Left renal cortex interstitium (tissue), 4 donors: ENCODE measurements at regions not wholly inside any gene's neighbourhood (a gene's known extent, or its start where the extent isn't known, plus 50 kb on each side); places are given as distances from the start of the nearest gene placed in this dataset.

Experiments
- DNase-seq, 4 donors: peaks; one replicate each; pipeline ENCODE4 v3.0.0-alpha.2; 2013; ENCODE audit warnings: low read depth in 4 of 4, low spot score in 2 of 4, missing footprints in 1 of 4

DNA sequence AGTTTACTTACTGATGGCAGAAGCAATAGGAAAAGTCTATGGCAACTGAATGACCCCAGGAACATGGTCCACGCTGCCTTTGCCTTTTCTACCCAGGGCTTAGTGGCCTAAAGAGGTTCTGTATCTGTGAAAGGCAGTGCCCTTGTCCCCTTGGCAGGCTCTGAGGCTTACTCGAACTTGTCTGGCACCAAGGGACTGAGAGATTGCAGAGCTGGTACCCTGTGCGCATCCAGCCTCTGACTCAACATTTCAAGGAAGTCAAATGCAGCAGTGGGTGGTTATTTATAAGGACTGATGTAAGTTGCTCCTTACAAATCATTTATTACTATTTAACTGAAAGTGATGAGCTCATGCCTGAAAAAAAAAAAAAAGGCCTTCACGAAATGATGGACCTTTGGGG, 299.9 kb upstream of the MYOCD start:
- DNase-seq = no peak

DNA sequence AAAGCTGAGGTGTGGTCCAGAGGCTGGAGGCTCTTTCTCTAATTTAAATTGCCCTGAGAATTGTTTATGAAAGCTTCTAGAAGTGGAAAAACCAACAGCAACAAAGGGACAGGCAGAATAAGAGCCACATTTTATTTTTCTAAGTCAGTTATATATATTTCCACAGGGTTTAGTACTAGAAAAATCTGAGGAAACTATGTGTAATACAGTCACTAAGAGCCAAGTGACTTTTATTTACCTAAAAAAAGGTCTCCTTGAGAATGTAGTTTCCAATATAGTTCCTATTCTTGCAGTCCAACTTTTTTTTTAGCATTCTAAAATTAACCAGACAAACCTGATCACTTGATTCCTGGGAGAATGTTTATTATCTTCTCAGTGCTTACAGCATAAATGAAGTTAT, 296.6 kb upstream of the MYOCD start:
- DNase-seq = no peak

DNA sequence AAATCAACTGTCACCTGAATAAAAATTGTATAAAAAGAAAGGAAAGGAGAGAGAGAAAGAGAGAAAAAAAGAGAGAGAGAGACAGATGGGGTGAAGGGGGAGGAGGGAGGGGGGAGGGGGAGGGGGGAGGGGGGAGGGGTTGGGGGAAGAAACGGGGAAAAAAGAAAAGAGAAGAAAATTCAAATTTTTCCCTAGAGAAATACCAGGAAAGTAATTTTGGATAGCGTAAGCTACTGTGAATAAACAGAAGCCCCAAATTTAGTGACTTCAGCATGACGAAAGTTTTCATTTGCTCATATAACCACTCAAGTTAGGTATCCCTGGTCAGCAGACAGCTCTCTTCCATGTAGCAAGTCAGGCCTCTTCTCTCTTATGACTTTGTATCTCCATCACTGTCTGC, 289.4 kb upstream of the MYOCD start:
- DNase-seq = no peak

DNA sequence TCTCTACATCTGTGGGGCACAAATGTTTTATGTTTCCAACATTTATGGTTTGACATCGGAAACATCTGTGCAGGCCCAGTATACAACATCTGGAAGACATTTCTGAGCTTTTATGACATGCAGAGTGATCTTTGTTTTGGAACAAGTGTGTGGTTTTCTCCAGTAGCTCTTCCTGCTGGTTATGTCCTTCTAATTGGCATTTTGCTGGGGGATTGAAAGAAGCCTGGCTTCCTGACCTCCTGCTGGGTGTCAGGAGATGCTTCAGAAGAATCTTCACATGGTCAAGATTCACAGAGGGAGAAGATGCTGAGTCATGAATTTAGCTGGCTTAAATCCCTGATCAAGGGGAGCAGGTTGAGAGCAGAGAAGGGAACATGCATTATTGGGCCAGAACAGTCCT, 279.5 kb upstream of the MYOCD start:
- DNase-seq = no peak

DNA sequence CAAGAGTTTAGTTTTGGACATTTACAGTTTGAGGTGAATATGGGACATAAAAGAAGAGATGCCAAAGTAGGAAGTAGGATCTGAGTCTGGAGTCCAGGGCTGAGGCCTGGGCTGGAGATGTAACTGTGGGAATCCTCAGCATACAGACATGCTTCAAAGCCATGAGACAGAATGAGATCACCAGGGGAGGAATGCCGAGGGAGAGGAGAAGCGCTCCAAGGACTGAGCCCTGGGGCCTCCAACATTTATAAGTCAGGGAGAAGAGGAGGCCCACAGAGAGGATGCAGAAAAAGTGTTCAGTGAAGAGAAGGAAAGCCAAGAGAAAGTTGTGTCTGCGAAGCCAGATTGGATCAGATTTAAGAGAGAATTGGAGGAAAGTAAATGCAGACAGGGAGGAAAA, 277.5 kb upstream of the MYOCD start:
- no peak for DNase-seq

DNA sequence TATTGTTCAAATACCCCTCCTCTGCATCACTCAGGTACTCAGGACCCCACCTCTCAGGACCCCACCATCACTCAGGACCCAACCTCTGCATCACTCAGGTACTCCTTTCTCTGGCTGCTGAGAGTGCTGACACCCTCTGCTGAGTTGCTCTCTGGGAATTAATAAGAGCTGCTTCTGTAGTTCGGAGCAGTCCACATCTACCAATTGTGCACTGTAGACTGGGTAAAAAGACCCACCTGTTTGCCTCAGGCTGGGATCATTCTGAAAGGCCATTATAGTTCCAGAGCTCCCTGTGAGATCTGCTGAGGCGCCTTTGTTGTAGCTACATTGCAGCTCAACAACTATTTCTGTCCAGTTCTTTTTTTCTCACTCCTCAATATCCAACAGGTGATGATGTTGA, 276.3 kb upstream of the MYOCD start:
- no peak for DNase-seq

DNA sequence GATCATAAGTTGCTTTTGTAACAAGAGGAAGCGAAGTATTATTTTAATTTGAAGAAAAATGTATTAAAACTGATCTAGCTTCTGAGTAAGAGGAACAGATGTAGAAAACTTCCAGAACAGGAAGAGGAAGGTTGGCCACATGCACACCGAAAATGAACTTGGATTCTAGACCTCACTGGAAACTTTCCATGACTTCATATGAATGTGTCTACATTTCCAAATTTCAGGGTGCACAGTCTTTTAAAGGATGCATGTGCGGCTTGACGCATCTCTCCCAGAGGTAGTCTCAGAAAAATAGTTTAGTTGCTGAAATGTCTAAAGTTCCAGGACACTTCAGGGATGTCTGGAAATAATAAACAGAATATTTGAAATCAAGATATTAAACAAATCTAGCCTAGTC, 275.1 kb upstream of the MYOCD start:
- DNase-seq = no peak

DNA sequence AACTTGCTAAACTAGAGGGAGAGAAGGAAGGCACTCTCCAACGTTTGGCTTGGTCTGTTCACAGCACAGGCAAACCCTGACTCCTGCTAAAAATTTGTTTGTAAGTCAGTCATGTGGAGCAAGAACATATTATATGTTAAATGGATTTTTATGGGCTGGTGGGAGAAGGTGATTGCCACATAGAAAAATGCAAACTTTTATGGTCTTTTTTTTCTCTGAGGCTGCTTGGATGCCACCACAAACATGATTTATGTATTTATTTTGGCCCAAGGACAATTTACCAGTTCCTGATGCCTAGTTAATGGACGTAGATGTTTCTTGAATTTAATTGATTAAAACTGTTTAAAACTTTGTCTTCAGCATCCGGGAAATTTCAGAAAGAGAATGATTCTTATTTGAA, 274.2 kb upstream of the MYOCD start:
- DNase-seq = no peak

DNA sequence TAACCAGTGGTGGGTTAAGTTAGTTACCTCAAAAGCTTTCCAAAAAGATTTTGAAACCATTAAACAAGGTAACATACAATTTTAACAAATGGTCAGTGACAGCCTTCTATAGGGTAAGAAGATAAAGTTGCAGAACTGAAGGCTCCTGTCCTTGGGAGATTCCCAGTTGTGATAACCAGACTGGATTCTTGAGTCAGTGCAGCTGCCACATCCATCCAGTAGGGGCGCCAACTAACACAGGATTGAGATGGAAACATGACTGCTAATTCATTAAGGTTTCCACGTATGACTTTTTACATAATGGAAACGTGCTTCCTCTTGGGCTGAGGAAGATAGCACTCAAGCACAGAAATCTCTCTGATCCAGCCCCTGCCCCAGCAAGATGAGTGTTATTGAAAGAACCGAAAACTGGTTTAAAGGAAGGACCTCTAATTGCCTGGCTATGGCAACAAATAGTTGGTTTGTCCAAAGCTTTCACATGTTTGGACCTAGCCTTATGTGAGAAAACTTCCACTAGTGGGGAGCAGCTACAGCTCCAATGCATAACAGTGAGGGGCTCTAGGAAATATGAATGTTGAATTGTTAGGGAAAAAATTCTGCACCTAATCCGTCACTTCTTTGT, 269.8 kb upstream of the MYOCD start:
- no peak for DNase-seq

DNA sequence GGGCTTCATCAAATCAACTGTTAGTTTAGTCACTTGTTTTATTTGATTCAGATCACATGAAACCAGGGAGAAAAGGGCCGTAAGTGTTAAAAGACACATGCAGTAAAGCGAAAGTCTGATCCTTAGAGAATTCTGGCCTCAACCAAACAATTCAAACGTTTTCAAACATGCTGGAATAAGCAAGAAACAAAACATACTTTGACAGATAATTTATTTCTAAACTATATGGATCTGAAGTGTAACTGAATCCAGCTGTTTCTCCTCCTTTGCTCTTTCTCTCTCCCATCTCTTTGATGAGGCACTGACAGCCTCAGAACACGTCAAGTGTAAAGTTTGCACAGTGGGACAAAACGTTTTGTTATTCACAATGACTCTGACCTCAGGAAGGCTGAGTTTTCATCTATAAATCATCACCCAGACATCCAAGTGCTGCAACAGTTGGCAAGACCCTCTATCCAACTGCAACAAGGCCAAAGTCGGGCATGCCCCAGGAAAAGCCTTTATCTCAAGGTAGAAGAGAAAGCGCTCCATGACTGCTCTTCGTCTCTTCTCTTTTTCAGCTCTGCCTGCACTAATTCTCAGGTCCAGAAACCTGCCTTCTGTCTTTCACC, 267.1 kb upstream of the MYOCD start:
- no peak for DNase-seq

DNA sequence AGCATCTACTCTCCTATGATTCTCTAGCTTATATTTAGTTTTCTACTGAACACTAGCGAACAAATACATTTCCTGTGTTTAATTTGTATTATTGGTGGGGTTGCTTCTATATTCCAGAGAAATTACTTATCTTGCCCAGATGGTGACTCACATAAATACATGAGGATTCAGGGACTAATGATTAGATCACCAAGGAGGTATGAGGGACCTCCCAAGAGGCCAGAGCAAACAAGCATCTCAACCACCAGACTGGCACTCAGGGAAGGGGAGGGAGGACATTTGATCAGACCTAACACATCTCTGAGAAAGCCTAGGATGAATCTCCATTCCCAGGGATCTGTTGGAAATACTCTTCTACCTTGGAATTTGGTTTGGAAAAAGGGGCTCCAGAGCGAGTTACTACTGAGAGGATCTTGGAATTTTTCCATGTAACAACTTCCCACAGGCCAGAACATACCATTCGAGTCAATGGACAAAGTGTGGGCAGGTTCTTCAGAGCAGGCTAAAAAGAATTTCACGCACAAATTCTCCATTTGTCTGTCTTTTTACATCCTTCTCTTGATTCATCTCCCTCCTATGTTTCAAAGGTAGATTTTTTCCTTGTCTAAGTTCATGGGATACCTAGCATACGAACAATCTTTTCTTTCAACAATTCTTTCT, 262.6 kb upstream of the MYOCD start:
- no peak for DNase-seq

DNA sequence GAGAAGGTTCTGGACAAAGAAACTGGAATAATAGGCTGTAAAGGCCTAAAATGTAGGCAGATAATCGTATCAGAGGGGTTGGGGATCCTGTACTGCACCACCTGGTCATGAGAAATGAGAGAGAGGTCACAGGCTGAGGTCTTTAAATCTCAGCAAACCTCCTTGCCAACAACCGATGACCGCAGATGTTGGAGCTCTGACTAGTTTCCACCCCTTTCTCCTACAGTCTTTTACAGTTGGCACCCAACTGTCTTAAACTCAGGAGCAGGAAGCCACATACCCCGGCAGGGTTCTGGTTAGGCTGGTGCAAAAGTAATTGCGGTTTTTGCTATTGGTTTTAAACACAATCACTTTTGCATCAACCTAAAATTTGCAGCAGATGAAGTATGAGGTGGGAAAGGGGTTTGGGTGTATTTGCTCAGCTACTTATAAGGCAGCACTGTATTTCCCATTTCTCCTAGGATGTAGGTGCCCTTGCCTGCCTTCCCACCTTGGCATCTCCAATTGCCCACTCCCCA, 261.8 kb upstream of the MYOCD start:
- no peak for DNase-seq

DNA sequence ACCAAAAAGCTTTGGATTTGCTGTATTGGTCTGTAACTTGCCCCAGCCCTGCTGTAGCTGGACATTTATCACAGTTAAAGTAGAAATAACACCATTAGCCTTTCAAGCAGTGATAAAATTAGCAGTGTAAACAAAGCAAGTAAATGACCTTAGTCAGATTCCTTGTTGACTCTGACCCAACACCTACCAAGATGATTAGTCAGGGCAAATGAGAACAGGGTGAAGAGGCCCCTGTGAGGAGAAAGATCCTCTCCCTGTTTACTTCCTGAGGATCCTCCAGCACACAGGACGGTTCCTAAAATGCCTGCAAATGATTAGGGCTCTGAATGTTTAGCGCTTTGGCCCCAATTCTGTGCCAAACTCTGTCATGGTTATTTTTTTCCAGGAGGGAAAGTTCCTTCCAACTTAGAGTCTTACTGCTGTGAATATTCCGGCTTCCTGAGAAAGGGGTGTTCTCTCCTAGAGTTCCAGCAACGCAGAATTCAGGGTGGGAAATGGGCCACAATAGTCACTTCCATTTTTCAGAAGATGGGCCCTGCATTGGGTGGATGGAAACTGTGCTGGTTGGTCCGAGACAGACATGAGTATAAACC, 259.0 kb upstream of the MYOCD start:
- DNase-seq = no peak

DNA sequence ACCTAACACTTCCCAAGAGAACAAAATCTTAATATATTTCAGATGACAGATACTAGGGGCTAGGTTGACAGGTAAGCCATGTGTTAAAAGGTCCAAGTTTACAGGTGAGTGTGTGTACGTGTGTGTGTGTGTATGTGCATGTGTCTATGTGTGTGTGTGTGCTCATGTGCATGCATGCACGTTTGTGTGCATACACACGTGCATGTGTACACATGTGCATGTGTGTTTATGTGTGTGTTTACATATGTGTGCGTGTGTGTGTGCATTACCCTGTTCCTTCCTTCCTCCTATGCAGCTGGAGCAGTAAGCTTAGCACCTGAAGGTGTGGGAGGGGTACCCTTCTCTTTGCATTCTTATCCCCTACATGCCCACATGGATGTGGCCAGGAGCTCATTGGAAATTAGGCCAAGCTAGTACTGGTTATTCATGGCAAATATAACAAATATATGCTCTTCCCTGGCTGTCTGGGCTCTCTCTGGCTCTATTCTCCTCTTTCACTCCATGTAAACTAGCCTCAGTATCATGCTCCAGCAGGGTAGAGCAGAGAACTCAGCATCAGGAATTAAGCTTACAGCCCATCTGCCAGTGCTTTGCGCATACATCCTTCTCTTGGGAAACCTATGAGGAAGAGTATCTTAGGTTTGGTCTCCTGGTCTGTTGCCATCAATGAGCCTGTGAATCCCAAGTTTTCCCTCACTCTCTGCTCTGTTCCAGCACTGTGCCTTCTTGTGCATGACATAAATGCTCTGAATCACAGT, 258.0 kb upstream of the MYOCD start:
- no peak for DNase-seq

DNA sequence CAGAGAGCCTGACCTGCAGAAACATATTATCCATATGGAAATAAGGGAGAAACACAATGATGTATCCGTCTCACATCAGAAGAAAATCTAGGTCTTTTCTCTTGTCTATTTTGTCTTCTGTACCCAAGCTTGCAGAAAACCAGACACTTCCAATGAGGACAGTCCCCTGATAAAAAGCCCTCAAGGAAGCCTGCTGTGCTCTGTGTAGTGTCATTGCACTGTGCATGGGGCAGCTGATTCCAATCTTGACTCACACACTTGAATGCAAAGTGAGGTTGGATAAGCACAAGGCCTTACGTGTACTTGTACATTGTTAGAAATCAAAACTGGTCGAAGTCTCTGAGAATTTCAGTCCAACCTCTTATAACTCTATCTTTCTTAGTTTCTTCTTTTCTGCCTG, 256.6 kb upstream of the MYOCD start:
- no peak for DNase-seq

DNA sequence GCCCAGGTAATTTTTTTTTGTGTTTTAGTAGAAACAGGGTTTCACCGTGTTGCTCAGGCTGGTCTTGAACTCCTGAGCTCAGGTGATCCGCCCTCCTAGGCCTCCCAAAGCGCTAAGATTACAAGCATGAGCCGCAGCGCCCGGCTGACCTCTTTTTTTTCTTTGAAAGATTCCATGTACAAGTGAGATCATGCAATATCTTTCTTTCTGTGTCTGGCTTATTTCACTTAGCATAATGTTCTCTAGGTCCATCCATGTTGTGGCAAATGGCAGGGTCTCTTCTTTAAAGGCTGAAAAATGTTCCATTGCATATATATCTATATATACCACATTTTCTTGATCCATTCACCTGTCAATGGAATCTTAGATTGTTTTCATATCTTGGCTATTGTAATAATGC, 255.0 kb upstream of the MYOCD start:
- DNase-seq = no peak

DNA sequence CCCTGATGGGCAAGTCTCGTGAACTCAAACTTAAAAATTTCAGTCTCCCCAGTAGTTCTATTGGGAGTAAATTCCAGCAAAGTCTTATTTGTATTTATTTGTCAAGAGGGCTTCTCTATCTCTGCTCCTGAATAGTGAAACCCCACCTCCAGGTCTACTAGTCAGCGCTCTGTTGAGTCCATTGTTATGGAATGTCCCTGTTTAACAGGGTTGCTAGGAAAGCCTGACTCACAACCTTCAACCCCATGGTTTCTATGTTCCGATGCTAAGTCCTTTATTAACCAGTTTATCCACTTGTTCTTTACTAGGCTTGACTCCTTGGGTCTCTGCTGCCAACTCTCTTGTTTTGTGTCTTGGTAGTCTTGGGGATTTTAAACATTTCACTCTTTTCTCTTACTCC, 250.7 kb upstream of the MYOCD start:
- DNase-seq = no peak

DNA sequence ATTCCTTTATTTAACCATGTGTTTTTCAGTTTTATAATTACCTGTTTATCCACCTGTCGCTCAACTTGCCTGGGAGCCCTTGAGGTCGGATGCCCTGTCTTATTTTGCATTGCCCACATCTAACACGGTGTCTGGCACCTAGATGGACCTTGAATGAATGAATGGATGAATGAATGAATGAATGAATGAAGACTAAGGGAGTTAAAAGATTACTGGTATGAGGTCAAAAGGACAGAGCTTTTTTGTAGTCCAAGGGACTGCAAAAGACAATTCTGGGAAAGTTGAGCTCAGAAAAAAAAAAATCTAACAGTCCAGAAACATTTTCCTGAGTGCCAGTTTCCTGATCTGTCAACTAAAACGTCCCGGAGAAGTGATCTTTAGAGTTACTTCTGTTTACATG, 244.6 kb upstream of the MYOCD start:
- DNase-seq = no peak

DNA sequence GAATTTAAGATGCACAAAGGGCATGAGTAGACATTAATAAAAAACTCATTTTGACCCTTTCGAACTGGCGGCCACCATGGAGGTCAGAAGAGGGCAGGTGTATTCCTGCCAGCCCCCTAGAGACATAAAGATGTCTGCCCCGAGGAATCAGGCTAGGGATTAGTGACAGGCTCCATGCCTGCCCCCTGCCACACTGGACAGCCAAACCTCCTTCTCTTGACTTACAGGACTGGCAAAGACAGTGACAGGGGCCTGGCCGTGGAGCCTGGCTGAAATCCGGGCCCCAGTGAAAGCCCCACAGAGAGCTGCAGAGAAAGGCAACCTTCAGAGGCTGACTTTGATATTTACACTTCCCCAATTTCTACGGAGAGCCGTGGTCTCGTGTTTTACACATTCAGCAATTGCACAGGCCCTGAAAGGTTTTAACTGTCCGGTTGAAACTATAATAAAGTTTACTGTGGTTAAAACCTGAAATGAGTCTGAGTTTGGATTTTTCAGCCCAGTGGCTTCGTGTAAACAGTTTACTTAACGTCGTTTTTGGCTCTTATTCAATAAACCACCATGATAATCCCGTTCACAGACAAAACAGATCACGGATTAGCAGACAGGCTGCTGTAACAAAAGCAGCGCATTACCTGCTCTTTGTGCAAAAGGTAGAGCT, 243.9 kb upstream of the MYOCD start:
- DNase-seq = no peak

DNA sequence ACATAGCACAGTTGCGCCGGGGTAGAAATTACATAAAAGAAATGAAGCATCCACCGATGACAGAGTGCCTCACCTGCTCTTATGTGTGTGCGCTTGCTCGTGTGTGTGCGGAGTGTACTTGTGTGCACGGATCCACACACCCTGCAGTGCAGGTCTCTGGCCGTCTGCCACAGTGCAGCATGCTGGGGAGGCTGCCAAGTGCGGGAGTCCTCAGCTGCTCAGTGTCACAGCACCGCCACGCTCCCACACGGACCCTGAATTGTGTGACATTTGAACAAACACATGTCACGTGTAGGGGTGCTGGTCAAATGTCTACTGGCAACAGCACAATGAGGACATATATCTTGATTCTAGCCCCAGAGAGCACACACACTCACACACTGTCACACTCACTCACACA, 243.0 kb upstream of the MYOCD start:
- DNase-seq = no peak

DNA sequence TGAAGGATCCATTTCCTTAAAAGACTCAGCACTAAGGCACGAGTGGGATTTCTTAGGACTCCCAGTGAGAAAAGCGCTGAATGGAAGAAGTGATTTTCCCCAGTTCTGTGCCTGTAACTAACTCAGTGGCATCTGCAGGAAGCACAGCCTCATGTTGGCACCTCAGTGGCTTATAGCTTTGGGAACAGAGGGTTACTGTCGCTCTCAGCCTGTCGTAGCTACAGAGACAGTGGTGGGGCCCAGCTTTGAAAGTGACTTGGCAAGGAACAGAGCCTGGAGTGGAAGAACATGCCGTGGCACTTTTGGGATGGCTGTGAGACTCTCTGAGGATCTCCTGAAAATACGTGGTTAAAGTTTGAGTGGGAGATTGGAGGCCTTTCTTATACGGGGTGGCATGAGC, 242.4 kb upstream of the MYOCD start:
- no peak for DNase-seq
